SK-N-SH treated with all-trans-retinoic acid at 6 μM for 48 hours (cell line): ENCODE measurements at regions not wholly inside any gene's neighbourhood (a gene's known extent, or its start where the extent isn't known, plus 50 kb on each side); places are given as distances from the start of the nearest gene placed in this dataset.

Experiments used
- BACH2 ChIP-seq: fragments of 250-450 bp; sonication (Bioruptor Pico); IDR thresholded peaks from 2 replicates; pipeline ENCODE4 v1.9.0; 2021; ENCODE audit warnings: mild to moderate bottlenecking, borderline replicate concordance
- PPARA ChIP-seq: fragments of 250-450 bp; sonication (Bioruptor Pico); IDR thresholded peaks from 2 replicates; pipeline ENCODE4 v1.5.0; 2020; ENCODE audit warnings: mild to moderate bottlenecking, borderline replicate concordance

DNA sequence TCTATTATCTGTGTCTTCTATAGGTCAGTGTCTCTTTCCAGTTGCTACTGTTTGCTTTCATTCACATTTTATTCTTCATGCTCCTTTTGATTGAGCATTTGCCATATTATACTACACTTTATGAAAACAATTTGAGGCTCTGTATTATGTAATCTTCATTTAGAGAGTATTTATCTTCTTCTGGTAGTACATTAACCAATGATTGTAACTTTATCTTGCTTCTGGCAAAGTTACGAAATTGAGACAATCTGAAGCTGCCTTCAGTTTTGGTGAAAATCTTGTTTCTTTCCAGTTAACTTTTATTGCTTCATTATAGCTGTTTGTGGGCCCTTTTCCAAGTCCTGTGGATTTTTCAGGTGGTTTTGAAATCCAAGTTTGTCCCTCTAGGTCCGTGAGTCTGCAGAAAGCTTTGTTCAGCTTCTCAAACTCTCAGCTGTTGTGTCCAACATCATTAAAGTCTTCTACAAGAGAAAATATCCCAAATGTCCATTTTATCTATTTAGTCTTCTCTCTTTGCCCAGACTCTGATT is 1255.4 kb upstream of the SPRY2 start:
- no peak for TF ChIP-seq PPARA (CRISPR knock-in tag)
- TF ChIP-seq BACH2, result no peak
